PFSK-1 (cell line): ENCODE measurements at regions not wholly inside any gene's neighbourhood (a gene's known extent, or its start where the extent isn't known, plus 50 kb on each side); places are given as distances from the start of the nearest gene placed in this dataset.

Experiments
- FOXP2 ChIP-seq: optimal IDR thresholded peaks from 2 replicates; pipeline ENCODE3; 2011; ENCODE audit warnings: borderline replicate concordance, control low read depth, inconsistent platforms; ENCODE audit not compliant: insufficient read depth; ENCODE audit errors: extremely low read length, extremely low read depth
- POLR2AphosphoS5 ChIP-seq: IDR thresholded peaks from 2 replicates; pipeline ENCODE4 v1.6.1; 2012; ENCODE audit warnings: low read depth, mild to moderate bottlenecking, control low read depth, low read length, moderate library complexity
- REST ChIP-seq, 2 experiments: IDR thresholded peaks; 2 replicates each; pipeline versions ENCODE4 v1.6.1 to v1.8.0; 2011 to 2012; ENCODE audit warnings: low read depth in 2 of 2, low read length in 2 of 2, control low read depth in 1 of 2, inconsistent platforms in 1 of 2, mild to moderate bottlenecking in 1 of 2, moderate library complexity in 1 of 2; ENCODE audit not compliant: insufficient read depth in 1 of 2
- SIN3A ChIP-seq: IDR thresholded peaks from 2 replicates; pipeline ENCODE4 v1.6.1; 2012; ENCODE audit warnings: mild to moderate bottlenecking, low read length, moderate library complexity, borderline replicate concordance; ENCODE audit not compliant: insufficient read depth
- TAF1 ChIP-seq: IDR thresholded peaks from 2 replicates; pipeline ENCODE4 v1.6.1; 2012; ENCODE audit warnings: low read length, control low read depth, borderline replicate concordance; ENCODE audit not compliant: insufficient read depth

GRCh38 chr2:45125232-45125631, 116.0 kb upstream of the SIX2 start:
- no peak for TF ChIP-seq TAF1

- TF ChIP-seq SIN3A, result no peak
- no peak for TF ChIP-seq FOXP2
- no peak for TF ChIP-seq POLR2AphosphoS5
- TF ChIP-seq TAF1, result no peak
- no peak for TF ChIP-seq REST (IDR thresholded peaks at IDR 0.05; ENCODE audit: insufficient read depth in 1 of 2, low read depth in 2 of 2, low read length in 2 of 2)
These were observed 115.2 kb upstream of the SIX2 start for GRCh38 chr2:45124456-45124855.

GRCh38 chr2:45123521-45124191, 114.4 kb upstream of the SIX2 start:
- TF ChIP-seq FOXP2, result no peak
- no peak for TF ChIP-seq SIN3A
- TF ChIP-seq TAF1, result no peak
- no peak for TF ChIP-seq REST (IDR thresholded peaks at IDR 0.05; ENCODE audit: insufficient read depth in 1 of 2, low read depth in 2 of 2, low read length in 2 of 2)
- TF ChIP-seq POLR2AphosphoS5, result no peak

GRCh38 chr2:45123065-45123464, 113.8 kb upstream of the SIX2 start:
- TF ChIP-seq POLR2AphosphoS5, result no peak
- TF ChIP-seq FOXP2, result no peak
- TF ChIP-seq SIN3A, result no peak
- no peak for TF ChIP-seq TAF1
- no peak for TF ChIP-seq REST (IDR thresholded peaks at IDR 0.05; ENCODE audit: insufficient read depth in 1 of 2, low read depth in 2 of 2, low read length in 2 of 2)

- no peak for TF ChIP-seq POLR2AphosphoS5
- TF ChIP-seq FOXP2, result no peak
- TF ChIP-seq TAF1, result no peak
- no peak for TF ChIP-seq REST (IDR thresholded peaks at IDR 0.05; ENCODE audit: insufficient read depth in 1 of 2, low read depth in 2 of 2, low read length in 2 of 2)
- TF ChIP-seq SIN3A, result no peak
These were observed 112.1 kb upstream of the SIX2 start for GRCh38 chr2:45121236-45121927.
